GM18498 (cell line): ENCODE measurements at regions not wholly inside any gene's neighbourhood (a gene's known extent, or its start where the extent isn't known, plus 50 kb on each side); places are given as distances from the start of the nearest gene placed in this dataset.
"Not testable (repeated sequence)": the region's sequence is repeated elsewhere in the genome, so short reads cannot be mapped to it uniquely, and the experiment has no call there.

Experiments
- ATAC-seq: cut with Tn5 transposase; IDR thresholded peaks from one replicate; pipeline ENCODE4 v1.9.1; 2021; ENCODE audit warnings: mild to moderate bottlenecking, moderate library complexity; ENCODE audit not compliant: unreplicated experiment

DNA sequence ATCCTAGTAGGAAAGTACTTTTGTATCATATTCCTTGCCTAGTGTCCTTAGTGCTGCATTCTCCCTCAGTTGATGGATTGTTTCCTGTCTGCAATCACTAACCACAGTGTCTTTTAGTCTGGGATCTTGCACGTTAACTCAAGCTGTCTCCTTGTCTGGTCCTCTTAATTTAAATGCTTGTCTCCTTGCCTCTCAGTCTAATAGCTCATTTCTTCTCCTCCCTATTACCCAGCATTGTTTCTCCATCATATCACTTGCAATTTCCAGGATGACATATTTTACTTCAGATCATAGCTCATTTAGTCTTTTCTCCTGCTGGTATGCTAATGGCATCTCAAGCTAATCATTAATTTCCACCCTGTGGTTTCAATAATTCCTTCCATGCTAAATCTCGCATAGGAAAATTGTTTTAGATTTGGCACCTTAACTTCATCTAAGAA, 2052.0 kb upstream of the C9orf72 start:
- no peak for ATAC-seq

DNA sequence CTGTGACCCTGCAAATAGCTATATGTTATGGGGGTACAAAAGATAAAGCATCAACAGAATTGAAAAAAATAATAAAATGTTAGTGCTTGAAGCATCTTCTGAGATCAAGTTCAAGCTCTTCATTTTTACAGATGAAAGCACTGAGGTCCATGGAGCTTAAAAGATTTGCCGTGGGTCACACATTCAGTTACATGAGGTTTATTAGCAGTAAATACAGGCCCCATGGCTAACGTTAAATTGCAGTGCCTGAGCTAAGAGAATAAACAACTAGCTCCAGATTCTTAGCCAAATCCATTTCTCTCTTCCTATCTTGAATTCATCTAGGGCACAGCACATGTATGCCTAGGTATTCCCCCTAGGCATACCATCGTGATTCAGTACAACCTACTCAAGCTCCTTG, 2052.7 kb upstream of the C9orf72 start:
- ATAC-seq: no peak

- not testable (repeated sequence) for ATAC-seq
Observed at GRCh38 chr9:29628856-29629255, 2055.6 kb upstream of the C9orf72 start.

GRCh38 chr9:29637471-29638237, 2064.4 kb upstream of the C9orf72 start:
- no peak for ATAC-seq

DNA sequence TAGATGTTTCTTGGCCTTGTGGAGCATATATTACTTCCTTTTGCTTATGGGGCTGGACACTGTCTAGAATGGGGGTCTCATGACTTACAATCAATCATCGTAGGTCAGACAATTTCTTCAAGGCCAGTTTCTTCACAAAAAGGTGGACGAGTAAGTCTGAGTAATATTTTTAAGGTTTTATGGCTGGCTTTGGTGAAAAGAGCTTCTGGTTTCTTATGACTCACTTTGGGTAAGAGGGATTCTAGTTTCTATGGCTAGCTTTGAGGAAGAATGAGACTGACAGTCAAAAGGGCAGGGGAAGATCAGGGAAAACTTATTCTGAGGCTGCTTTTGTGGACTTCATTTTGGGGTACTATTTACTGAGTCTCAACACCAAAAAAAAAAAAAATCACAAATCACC, 2067.2 kb upstream of the C9orf72 start:
- no peak for ATAC-seq

DNA sequence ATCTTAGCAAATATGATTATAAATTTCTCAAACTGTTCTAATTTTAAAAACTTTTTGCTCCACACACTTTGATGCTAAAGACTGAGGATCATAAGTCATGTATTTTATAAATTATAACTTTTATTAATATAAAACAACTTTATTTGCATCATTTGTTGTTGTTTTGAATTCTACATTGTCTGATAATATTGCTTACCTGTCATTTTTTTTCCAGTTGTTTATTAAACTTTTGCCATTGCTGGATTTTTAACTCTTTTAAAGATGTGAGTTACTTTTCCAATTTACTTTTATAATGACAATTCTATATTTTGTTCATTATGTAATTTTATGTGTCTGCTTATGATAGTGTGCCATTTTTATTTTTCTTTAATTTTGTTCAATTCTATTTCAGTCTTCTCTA, 2071.2 kb upstream of the C9orf72 start:
- no peak for ATAC-seq

DNA sequence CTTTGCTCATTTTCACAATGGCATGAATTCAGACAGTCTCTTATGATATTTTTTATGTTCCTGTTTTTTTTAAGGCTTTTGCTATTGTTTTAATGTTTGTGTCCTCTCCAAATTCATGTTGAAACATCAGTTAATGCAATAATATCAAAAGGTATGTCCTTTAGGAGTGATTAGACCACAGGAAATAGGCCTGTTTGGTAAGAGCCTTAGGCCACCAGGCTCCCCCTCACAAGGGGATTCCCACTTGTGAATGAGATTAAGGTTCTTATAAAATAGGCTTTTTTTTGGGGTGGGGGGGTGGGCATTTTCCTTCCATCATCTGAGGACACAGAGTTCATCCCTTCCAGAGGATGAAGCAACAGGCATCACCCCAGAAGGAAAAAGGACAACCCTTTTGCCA, 2074.2 kb upstream of the C9orf72 start:
- no peak for ATAC-seq

DNA sequence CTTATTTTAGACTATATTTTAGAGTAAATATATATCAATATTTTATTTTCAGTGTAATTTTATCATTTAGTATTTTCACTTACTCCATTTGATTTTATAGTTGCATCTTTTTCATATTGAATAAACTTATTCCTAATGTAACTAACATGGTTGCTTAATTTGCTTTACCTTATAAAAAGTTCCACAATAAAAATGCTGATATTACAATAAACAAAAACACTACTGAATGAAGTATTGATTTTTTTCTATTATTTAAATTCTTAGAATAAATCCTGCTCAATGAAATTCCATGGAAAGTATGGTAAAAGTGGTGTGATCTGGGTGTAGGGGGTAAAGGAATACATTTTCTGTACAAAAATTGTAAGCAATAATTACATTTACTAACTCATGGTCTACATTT, 2074.9 kb upstream of the C9orf72 start:
- ATAC-seq: no peak

- ATAC-seq: no peak
Observed at GRCh38 chr9:29648601-29649000, 2075.3 kb upstream of the C9orf72 start.

DNA sequence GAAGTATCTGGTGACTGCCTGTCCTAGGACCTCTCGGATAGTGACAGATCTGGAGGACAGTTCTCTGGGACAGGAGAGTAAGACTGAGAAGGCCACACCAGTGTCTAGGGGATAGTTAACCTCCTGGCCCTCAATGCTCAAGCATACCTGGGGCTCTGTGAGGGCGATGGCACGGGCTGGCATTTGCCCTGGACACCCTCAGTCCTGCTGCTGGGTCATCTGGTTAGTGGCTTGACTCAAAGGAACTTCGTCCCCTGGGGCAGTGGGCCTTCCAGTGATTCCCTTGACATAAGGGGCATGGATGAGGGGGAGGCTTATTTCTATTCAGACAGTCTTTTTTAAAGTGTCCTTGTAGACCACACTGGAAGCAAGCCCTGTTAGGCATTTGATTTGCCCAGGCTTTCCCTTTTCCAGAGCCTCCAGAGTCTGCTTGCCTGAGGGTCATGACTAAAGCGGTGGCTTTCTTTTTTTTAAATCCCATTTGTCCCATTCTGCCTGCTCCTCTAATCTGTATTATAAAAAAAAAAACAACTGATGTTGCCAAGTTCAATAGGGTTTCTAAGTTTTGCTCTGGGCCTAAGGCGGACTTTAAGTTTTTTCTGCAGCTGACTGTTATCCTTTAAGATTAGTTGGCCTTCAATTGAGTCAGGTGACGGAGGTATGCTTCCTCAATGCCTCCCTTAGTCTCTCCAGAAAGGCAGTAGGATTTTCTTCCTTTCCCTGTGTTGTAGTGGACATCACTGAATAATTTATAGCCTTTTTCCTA, 2083.5 kb upstream of the C9orf72 start:
- no peak for ATAC-seq

DNA sequence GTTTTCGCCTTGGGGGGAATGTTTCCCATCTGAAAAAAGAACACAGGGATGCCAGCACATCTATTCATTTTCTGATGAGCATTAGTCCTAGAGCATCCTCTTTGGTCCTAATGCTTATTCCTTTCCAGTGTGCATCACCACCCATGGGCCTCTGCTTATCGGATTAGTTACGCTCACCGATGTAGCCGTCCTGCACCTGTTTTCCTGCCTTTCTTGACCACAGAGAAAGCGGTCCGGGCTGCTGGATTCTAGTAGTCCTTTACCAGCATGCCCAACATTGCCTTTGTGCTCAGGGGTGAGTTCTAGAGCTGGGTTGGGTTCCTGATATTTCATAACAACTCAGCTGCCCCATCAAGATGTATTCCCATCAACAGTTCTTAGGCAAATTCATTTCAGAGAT, 2084.5 kb upstream of the C9orf72 start:
- no peak for ATAC-seq

GRCh38 chr9:29659014-29659413, 2085.7 kb upstream of the C9orf72 start:
- no peak for ATAC-seq

GRCh38 chr9:29659736-29660135, 2086.5 kb upstream of the C9orf72 start:
- ATAC-seq: no peak

DNA sequence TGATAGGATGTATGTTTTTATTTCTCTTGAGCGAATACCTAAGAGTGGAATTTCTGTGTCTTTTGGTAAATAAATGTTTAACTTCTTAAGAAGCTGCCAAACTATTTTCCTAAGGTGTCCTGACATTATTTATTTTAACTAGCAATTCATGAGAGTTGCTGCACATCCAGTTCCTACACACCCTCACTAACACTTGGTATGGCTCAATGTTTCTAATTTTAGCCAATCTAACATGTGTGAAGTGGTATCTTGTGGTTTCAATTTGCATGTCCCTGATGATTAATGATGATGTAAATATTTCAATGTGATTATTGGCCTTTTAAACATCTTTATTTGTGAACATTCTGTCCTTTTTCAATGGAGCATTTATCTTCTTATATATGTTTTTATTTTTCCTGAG, 2095.5 kb upstream of the C9orf72 start:
- ATAC-seq: no peak

- ATAC-seq: no peak
Observed at GRCh38 chr9:29669613-29670012, 2096.3 kb upstream of the C9orf72 start.

DNA sequence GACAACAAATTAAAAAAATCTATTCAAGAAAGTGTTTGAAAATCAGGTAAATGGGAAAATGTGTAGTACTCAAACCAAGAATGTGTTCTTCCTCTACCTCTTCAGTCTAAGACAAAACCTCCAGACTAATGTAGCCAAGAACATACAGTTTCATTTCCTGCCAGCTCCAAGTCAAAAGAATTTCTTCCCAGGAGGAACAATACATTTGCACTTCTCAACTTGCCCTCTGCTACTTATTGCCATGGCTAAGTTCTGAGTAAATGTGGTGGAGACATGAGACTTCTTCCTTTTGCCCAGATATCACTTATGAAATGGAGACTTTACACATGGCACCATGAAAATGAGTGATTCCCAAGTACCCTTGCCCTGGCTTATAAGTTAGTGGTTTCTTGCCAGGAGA, 2112.2 kb upstream of the C9orf72 start:
- ATAC-seq: no peak

GRCh38 chr9:29691145-29691544, 2117.9 kb upstream of the C9orf72 start:
- no peak for ATAC-seq

GRCh38 chr9:29691758-29692407, 2118.6 kb upstream of the C9orf72 start:
- ATAC-seq: peak; percentile 59

DNA sequence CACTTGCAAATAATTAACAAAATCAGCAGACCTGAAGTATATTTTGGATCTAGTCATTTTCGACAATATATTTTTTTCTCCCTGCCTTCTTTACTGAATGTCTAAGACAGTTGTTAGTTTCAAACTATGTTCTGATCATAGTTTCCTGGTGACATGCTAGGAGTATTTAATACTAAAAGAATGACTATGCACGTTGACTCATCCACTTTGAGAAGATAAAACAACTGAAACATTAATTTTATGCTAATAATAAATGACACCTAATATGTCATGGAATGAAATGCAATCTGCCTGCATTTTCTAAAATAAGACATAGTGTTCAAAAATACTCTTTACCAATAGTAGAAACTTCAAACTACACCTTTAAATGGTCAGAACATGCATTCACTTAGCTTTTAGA, 2123.7 kb upstream of the C9orf72 start:
- ATAC-seq: no peak

DNA sequence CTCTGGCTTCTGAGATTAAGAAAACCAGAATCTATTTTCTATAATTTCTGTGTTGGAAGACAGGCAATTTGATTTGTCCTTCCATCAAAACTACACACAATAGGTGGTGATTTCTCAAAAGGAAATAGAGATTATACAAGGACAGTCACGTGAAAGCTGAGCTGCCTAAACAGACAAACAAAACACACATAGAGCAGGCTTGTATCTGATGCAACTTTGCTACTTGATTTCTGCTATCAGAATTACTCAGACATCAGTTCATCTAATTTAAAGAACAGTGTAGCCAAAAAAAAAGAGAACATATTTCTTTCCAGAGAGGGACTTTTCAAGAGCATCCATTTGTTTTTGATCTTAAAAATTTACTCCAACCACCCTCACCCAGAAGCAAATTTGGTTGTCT, 2128.3 kb upstream of the C9orf72 start:
- ATAC-seq: no peak

- ATAC-seq: no peak
Observed at GRCh38 chr9:29701971-29702370, 2128.7 kb upstream of the C9orf72 start.

DNA sequence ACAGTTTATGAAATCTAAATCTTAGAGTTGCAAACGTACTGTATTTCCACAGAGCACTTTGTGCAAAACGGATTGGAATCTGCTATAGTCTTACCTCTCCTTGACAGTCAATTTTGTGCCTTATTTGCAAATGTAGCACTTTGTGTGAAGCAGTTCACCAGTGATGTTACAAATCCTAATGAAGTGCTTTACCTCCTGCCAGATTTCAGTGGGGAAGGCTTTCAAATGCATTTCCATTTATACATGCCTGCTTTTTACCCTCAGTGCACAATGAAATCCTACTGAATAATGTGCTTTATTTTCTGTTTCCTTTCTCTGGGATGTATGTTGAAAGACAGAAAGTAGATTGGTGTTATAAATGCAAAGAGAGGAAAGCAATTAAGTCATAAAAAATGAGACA, 2141.6 kb upstream of the C9orf72 start:
- ATAC-seq: no peak
